Caco-2 (cell line): ENCODE measurements at regions not wholly inside any gene's neighbourhood (a gene's known extent, or its start where the extent isn't known, plus 50 kb on each side); places are given as distances from the start of the nearest gene placed in this dataset.

ENCODE experiments used
- BruUV-seq: library from RNA; stranded (reverse); fragments of 400-500 nt; replicated peaks from 2 replicates; lab custom pipeline; 2021; lab: Mats Ljungman, UMichigan
- CTCF ChIA-PET: fragments of 300-600 bp; sonication (Branson Sonifier 250); formaldehyde crosslinking; loops from one replicate; lab custom pipeline; 2022; ENCODE audit warnings: antibody characterized with exemption; lab: Charles Lee
- POLR2A ChIA-PET: fragments of 300-600 bp; sonication (Branson Sonifier 250); formaldehyde crosslinking; loops from one replicate; lab custom pipeline; 2022; ENCODE audit warnings: antibody characterized with exemption; lab: Charles Lee
- DNase-seq, 2 experiments: peaks; one replicate each; pipeline versions ENCODE4 v3.0.0 to v3.0.0-alpha.2; 2020 to 2022
- H3K27me3 ChIP-seq: replicated peaks from 2 replicates; pipeline ENCODE4 v1.6.0; 2011; ENCODE audit warnings: low read length; ENCODE audit not compliant: control insufficient read depth, insufficient read depth
- H3K36me3 ChIP-seq: 2 replicates; pipeline ENCODE4 v1.5.1; 2011; ENCODE audit warnings: low read length; ENCODE audit not compliant: control insufficient read depth, insufficient read depth
- H3K4me1 ChIP-seq: fragments of 250-450 bp; sonication (Bioruptor Pico); 2 replicates; pipeline ENCODE4 v1.5.1; 2020; ENCODE audit warnings: mild to moderate bottlenecking
- H3K4me3 ChIP-seq: 2 replicates; pipeline ENCODE4 v1.5.1; 2011; ENCODE audit warnings: low read depth, mild to moderate bottlenecking, control low read depth, low read length
- H3K9me3 ChIP-seq: fragments of 250-450 bp; sonication (Bioruptor Pico); 2 replicates; pipeline ENCODE4 v1.5.1; 2020; ENCODE audit warnings: mild to moderate bottlenecking, moderate library complexity
- H3K27ac Mint-ChIP-seq: one replicate; pipeline ENCODE4 v1.8.0; 2022; ENCODE audit warnings: mixed read lengths; ENCODE audit not compliant: unreplicated experiment
- H3K27me3 Mint-ChIP-seq: one replicate; pipeline ENCODE4 v1.8.0; 2022; ENCODE audit warnings: mixed read lengths; ENCODE audit not compliant: insufficient read depth, unreplicated experiment
- H3K36me3 Mint-ChIP-seq: one replicate; pipeline ENCODE4 v1.8.0; 2022; ENCODE audit warnings: mild to moderate bottlenecking, mixed read lengths; ENCODE audit not compliant: insufficient read depth, unreplicated experiment
- H3K4me1 Mint-ChIP-seq: one replicate; pipeline ENCODE4 v1.8.0; 2022; ENCODE audit warnings: low read depth, mixed read lengths; ENCODE audit not compliant: unreplicated experiment
- H3K4me3 Mint-ChIP-seq: one replicate; pipeline ENCODE4 v1.8.0; 2022; ENCODE audit warnings: mild to moderate bottlenecking, moderate library complexity, mixed read lengths; ENCODE audit not compliant: unreplicated experiment
- H3K9me3 Mint-ChIP-seq: one replicate; pipeline ENCODE4 v1.8.0; 2022; ENCODE audit warnings: mixed read lengths; ENCODE audit not compliant: unreplicated experiment
- CTCF ChIP-seq, 2 experiments: fragments of 200-600 bp in 1 of 2; IDR thresholded peaks; 1 replicate in 1 of 2; 2 replicates in 1 of 2; pipeline versions ENCODE4 v1.5.1 to v1.8.0; 2011 to 2022; ENCODE audit warnings: antibody characterized with exemption in 1 of 2, control low read depth in 1 of 2, inconsistent platforms in 1 of 2, low read depth in 1 of 2, low read length in 1 of 2, mild to moderate bottlenecking in 1 of 2, moderate library complexity in 1 of 2; ENCODE audit not compliant: insufficient read depth in 1 of 2, severe bottlenecking in 1 of 2, unreplicated experiment in 1 of 2
- intact Hi-C: fragments of 100-400 bp; cut with micrococcal nuclease; formaldehyde crosslinking; loops from one replicate; pipeline ENCODE4 v1.10.0; 2022; ENCODE audit not compliant: unreplicated experiment

GRCh38 chr4:184568770-184569169 is 80.5 kb downstream of the CASP3 start:
- no peaks in the 10 kb centered on the region for H3K9me3 Mint-ChIP-seq

GRCh38 chr4:184563621-184564020 is 85.6 kb downstream of the CASP3 start:
- no peak overlapping the region for H3K4me3 Mint-ChIP-seq
- no TSS peak for BruUV-seq
- H3K36me3 Mint-ChIP-seq, result no peaks in the 10 kb centered on the region
- CTCF ChIA-PET, result interaction anchor here (0.6 kb wide), 1 partner anchor 12 kb away, joined by 3 read pairs; no protein-coding TSS in a partner anchor
- Histone ChIP-seq H3K36me3 (no peaks in the 10 kb centered on the region), H3K27me3 (no peaks in the 10 kb centered on the region), H3K4me3 (no peak overlapping the region), H3K4me1 (no peaks in the 10 kb centered on the region), H3K9me3 (no peaks in the 10 kb centered on the region)
- no peak for DNase-seq
- no peak overlapping the region for H3K27ac Mint-ChIP-seq
- no peaks in the 10 kb centered on the region for H3K9me3 Mint-ChIP-seq
- intact Hi-C loops, result no loop called here
- H3K27me3 Mint-ChIP-seq, result no peaks in the 10 kb centered on the region
- TF ChIP-seq CTCF (IDR thresholded peaks at IDR 0.05; ENCODE audit: insufficient read depth in 1 of 2, low read depth in 1 of 2, low read length in 1 of 2, severe bottlenecking in 1 of 2, unreplicated experiment in 1 of 2), result no peak
- POLR2A ChIA-PET, result no interaction called here
- no peaks in the 10 kb centered on the region for H3K4me1 Mint-ChIP-seq

More at GRCh38 chr4:184568770-184569169, 80.5 kb downstream of the CASP3 start:
- TF ChIP-seq CTCF (IDR thresholded peaks at IDR 0.05; ENCODE audit: insufficient read depth in 1 of 2, low read depth in 1 of 2, low read length in 1 of 2, severe bottlenecking in 1 of 2, unreplicated experiment in 1 of 2), result no peak
- Mint-ChIP-seq H3K4me1 (no peaks in the 10 kb centered on the region), H3K36me3 (no peaks in the 10 kb centered on the region), H3K27ac (no peak overlapping the region), H3K4me3 (no peak overlapping the region), H3K27me3 (no peaks in the 10 kb centered on the region)
- CTCF ChIA-PET, result no interaction called here
- H3K27me3 ChIP-seq, result no peaks in the 10 kb centered on the region
- no peaks in the 10 kb centered on the region for H3K36me3 ChIP-seq
- intact Hi-C loops, result no loop called here
- H3K4me1 ChIP-seq, result no peaks in the 10 kb centered on the region
- POLR2A ChIA-PET, result no interaction called here
- H3K4me3 ChIP-seq, result no peak overlapping the region
- no peaks in the 10 kb centered on the region for H3K9me3 ChIP-seq
- no peak for DNase-seq
- BruUV-seq, result no TSS peak

- H3K27ac Mint-ChIP-seq, result no peak overlapping the region
- no peaks in the 10 kb centered on the region for H3K9me3 Mint-ChIP-seq
- H3K4me1 Mint-ChIP-seq, result no peaks in the 10 kb centered on the region
- intact Hi-C loops, result no loop called here
- POLR2A ChIA-PET, result no interaction called here
- no peak overlapping the region for H3K4me3 Mint-ChIP-seq
- Histone ChIP-seq H3K36me3 (no peaks in the 10 kb centered on the region), H3K9me3 (no peaks in the 10 kb centered on the region; the same call in 1 of the 2 replicates), H3K4me3 (no peak overlapping the region), H3K27me3 (no peaks in the 10 kb centered on the region), H3K4me1 (no peaks in the 10 kb centered on the region)
- BruUV-seq, result no TSS peak
- no peaks in the 10 kb centered on the region for H3K36me3 Mint-ChIP-seq
- TF ChIP-seq CTCF (IDR thresholded peaks at IDR 0.05; ENCODE audit: insufficient read depth in 1 of 2, low read depth in 1 of 2, low read length in 1 of 2, severe bottlenecking in 1 of 2, unreplicated experiment in 1 of 2), result no peak
- H3K27me3 Mint-ChIP-seq, result no peaks in the 10 kb centered on the region
- no peak for DNase-seq
- CTCF ChIA-PET, result no interaction called here
Observed at GRCh38 chr4:184558996-184559395, 84.6 kb upstream of the IRF2 start.
